ENCODE measurements at regions not wholly inside any gene's neighbourhood (a gene's known extent, or its start where the extent isn't known, plus 50 kb on each side); places are given as distances from the start of the nearest gene placed in this dataset.
A peak's percentile ranks its signal among the peaks of the same experiment; 100 is the strongest.

DNA sequence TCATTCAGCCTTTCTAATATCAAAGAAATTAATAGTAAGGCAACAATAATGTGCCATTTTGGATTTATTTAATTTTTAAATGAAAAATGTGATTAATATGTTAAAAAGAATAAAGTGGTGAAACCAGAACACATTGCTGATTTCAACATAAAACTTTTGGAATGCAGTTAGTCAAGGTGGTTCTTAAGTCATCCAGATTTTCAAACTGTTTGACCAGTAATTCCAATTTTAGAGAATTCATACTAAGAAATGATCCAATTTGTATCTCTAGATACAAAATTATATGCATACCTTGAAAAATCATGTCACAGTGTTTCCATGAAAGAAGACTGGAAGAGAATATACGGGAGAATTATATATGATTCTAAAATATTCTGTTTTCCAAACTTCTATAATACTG lies 54.2 kb upstream of the MCOLN3 start:
- TF ChIP-seq, protein P1, sequence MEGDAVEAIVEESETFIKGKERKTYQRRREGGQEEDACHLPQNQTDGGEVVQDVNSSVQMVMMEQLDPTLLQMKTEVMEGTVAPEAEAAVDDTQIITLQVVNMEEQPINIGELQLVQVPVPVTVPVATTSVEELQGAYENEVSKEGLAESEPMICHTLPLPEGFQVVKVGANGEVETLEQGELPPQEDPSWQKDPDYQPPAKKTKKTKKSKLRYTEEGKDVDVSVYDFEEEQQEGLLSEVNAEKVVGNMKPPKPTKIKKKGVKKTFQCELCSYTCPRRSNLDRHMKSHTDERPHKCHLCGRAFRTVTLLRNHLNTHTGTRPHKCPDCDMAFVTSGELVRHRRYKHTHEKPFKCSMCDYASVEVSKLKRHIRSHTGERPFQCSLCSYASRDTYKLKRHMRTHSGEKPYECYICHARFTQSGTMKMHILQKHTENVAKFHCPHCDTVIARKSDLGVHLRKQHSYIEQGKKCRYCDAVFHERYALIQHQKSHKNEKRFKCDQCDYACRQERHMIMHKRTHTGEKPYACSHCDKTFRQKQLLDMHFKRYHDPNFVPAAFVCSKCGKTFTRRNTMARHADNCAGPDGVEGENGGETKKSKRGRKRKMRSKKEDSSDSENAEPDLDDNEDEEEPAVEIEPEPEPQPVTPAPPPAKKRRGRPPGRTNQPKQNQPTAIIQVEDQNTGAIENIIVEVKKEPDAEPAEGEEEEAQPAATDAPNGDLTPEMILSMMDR (IDR thresholded peaks at IDR 0.05; ENCODE audit: insufficient read depth, low read depth, low read length, missing control alignments): no peak
- H3K4me3 ChIP-seq (ENCODE audit: low read length): no peak overlapping the region
- DNase-seq (ENCODE audit: low read depth): peak; percentile 33
